NCI-H2081 (cell line): ENCODE measurements at regions not wholly inside any gene's neighbourhood (a gene's known extent, or its start where the extent isn't known, plus 50 kb on each side); places are given as distances from the start of the nearest gene placed in this dataset.

ENCODE experiments used
- DNase-seq, 2 experiments: peaks; one replicate each; lab custom pipeline; 2025; lab: John Stamatoyannopoulos, UW

DNA sequence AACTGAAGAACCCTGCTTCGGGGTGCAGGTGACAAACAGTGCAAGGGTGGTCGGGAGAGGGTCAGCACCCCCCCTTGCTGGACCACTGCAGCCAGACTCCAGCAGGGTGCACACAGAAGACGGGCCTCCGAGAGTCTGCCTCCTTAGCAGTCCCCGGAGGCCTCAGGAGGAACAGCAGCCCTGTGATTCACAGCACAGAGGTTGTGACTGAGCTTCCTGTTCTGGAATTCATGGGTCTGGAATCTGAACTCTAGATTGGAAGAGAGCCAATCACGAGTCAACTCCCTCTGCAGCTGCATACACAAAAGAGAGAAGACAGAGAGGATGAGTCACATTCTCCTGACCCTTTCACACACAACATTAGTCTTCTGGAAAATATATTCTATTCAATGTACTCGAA, 249.0 kb upstream of the OPRM1 start:
- DNase-seq = peak in 1 of 2 experiments; percentile 3

DNA sequence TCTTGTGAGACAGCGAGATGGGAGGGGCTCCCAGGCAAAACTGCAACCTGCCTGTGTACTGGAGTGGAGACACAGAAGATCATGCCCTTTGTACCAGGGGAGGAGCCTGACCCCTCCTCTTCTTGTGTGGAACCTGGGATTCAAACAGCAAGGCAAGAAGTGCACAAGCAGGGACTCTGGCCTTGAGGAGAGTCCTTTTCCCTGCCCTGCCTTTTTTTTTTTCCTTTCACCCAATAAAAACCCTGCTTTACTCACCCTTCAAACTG, 251.8 kb upstream of the OPRM1 start:
- DNase-seq = no peak

DNA sequence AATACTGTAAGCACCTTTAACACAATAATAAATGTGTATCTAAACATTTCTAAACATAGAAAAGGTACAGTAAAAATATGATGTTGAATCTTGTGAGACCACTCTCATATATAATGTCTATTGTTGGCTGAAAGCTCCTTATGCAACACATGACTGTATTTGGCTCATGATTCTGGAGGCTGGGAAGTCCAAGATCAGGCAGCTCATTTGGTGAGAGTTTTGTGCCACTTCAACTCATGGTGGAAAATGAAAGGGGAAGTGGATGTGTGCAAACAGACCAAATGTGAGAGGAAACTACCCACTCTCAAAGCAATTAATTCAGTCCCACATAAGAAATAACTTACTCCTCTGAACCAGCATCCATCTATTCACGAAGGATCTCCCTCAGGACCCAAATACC, 257.7 kb upstream of the OPRM1 start:
- DNase-seq = no peak

DNA sequence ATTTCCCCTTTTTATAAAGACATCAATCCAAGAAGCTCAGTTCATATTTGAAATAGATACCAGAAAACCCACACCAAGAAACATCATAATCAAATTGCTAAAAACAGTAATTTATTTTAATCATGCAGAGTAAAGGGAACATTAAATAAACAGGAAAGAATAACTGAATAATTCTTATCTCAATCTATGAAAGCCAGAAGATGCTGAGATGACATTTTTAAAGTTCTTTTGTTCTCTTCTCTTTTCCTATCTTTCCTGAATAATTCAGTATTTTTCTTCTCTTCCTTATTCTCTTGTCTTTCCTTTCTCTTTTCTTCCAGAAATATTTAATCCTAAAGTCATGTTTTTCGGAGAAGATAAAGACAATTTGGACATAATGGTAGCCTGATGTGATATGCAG, 259.0 kb upstream of the OPRM1 start:
- no peak for DNase-seq

DNA sequence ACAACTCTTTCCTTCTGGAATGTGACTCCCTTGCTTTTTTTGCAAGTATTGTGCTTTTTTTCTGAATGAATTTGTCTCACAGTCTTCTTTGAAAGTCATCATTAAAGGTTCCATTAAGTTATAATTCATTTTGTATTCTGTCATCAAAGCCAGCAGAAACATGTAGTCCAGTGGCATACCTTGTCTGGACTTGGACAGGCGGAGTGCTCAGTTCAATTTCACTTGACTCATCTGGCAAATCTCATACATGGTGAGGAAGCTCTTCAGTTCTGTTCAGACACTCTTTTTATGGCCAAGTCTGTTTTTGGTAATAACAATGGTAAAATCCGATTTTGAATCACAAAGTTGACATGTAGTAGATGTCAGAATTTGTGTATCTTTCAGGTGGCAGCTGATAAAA, 260.8 kb upstream of the OPRM1 start:
- DNase-seq = no peak

DNA sequence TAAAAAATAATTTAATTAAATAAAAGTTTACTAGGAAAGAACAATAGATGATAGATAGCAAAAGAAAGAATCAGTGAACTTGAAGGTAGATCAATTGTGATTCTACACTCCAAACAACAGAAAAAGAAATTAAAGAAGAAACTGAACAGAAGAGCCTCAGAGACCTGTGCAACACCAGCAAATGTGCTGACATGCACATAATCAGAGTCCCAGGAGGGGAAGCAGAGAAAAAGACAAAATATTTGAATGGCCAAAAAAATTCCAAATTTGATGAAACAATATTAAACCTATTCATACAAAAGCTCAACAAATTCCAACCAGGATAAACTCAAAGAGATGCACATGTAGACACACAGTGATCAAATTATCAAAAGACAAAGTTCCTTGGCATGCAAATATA, 267.5 kb upstream of the OPRM1 start:
- DNase-seq = no peak

DNA sequence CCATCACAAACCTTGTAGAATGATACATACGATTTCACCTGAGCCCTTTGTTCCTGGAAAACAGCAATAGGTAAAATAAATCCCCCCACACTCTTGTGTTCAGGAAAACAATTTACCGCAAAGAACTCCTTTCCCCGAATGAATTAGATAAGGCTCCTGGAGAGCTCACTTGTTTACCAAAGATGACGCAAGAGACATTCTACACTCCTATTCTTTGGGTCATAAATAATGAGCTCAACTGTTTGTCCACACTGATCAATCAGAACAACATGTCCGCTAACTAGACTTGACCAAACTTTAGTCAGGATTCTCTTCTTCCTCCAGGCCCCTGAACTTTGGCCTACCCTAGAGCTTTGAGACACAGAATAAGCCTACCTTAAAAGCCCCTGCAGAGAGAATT, 271.9 kb upstream of the OPRM1 start:
- no peak for DNase-seq

DNA sequence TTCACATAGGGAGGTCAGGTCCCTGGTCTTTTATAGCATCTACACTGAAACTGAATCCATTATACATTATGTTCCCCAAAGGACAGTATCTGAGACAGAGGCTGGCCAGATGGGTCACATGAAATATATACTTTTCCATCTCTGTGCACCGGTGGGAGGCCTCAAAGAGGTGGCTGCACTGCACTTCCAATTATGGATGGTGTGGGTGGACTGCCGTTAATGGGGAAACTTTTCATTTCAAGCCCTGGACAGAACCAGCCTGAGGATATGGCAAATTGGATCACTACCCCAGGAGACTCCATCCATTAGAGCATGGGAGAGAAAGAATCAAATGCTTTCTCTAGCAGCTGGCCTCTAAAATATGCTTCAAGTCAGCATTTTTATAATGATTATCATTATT, 280.5 kb upstream of the OPRM1 start:
- DNase-seq = no peak

DNA sequence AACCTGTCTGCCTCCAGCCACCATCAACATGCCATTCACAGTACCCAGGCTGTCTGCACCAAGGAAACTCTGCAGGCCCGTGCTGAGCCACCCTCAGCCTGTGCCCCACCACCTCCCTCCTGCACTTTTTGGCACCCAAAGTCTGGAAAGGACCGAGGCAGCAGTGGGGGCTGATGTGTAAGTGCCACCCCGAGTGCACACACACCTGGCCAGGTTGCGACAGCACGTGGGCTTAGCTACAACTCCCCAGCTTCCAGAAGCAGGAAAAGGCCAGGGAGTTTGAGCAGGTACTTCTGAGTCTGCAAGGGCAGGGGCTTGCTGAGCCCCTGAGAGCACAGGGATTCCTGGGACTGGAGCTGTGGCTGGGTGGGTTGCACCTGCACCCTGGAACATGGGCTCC, 303.3 kb upstream of the OPRM1 start:
- no peak for DNase-seq

DNA sequence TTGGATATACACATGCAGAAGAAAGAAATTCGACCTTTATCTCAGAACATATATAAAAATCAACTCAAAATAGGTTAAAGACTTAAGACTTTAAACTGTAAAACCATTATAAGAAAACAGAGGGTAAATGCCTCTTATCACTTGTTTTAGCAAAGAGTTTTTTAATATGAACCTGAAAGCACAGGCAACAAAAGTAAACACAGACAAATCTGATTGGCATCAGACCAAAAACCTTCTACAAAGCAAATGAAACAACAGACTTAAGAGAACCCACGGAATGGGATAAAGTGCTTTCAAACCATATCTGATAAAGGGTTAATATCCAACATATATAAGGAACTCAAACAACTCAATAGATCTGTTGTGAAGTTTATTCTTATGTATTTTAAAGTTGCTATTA, 309.9 kb upstream of the OPRM1 start:
- DNase-seq = no peak

DNA sequence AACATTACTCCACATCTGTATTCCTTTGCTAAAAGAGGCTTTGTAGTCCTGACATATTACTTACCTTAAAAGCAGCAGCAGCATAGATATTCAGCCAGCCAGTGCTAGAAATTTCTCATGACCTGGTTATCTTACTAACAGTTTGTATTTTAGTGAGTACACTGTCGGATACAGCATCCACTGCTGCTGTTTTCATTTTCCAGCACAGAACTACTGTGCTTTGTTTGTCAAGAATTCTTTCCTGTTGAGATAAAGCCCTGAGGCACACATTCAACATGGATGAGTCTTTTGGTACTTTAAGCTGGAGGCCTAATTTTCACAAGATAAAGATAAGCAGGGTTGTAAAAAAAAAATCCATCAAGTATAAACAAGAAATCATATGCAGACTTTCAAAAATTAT, 311.2 kb upstream of the OPRM1 start:
- no peak for DNase-seq

DNA sequence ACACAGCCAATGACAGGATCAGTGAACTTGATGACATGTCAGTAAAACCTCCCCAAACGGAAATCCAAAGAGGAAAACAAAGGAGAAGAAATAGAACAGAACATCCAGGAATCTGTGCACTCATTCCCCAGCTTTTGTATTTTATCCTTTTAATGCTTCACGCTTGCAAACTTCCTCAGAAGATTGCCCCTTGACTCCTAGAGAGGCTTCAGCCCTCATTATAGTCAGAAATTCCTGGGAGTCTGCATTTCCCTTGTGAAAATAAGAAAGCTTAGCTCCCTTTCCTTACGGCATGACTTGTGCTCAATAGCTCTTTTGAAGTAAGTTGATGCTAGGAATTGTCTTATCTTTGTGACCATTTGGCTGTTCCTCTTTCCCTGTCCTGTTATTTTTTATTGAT, 313.6 kb upstream of the OPRM1 start:
- no peak for DNase-seq

DNA sequence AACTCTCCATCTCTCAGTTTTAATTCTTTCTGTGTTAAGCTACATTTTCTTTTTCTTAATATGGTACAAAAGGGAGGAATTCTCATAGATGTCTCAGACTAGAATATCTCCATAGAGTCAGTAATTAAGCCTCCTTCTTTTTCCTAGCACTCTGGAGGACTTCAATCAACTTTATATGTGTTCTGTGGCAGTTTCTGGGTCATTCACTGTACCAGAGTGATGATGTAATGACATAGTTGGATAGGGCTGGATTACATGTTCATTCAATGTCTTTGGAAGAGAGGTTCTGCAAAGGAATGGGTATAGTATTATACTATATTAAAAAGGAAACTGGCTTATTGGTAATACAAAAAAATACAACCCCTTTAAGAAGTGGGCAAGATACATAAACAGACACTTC, 318.3 kb upstream of the OPRM1 start:
- no peak for DNase-seq

DNA sequence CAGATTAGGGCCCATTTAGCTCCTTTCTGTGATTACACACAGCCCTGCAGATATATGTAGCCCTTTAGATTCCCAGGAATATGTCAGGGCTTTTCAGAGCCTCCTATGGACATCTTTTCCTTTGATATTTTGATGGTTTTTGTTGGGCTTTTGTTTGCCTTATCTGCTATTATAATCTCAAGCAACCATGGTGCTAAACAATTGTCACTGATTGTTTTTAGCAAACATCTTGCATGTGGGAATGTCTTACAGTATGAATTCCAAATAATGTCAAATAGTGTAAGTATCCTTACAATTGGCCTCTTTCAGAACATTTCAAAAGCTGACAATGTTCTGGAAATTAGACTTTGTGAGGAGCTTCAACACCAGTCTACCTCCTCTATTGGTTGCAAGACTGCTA, 333.6 kb upstream of the OPRM1 start:
- no peak for DNase-seq

DNA sequence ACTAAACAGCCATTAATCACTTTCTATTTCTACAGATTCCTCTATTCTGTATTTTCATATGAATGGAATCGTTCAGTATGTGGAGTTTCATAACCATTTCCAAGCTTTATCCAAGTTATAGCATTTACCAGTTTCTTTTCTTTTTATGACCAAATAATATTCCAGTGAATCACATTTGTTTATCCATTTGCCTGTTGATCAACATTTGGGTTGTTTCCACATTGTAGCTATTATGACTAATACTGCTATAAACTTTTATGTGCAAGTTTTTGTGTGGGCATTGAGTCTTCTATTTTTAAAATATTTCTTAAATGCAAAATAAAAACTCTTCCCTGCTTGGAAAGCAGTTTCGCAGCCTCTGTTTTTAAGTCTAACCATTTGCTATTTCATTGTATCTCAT, 336.4 kb upstream of the OPRM1 start:
- DNase-seq = no peak

DNA sequence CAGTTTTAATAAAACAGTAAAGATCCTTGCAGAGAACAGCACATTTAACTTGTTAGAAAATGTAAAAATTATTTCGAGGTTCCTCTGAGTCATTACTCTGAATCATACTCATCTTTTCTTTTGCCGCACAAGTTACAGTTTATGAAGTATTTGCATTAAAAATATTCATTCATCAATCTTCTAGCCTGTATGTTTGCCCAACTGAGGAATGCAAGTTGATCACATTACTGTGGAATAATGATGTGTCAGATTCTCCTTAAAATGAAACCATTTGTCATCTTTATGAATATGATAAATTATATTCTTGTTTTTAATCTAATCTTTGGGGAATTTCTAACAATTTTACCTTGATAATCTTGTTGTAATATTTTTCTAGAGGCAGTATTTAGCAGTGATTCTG, 340.4 kb upstream of the OPRM1 start:
- no peak for DNase-seq

DNA sequence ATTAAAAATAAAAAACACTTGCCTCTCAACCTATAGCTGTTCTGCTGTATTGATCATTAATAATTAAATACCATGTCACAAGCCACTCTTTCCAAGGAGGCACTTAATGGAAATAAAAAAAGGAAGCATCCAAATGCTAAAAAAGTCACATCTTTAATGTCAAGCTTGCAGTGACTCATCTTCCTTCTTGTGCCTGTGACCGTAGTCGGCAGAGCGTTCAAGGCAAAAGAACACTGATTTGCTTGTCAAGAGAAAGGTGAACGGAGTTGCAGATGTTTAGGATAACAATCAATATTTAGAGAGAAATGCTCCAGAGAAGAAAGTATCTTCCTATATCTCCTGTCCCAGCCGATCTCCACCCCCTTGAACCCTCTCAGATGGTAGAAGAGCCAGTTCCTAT, 341.0 kb upstream of the OPRM1 start:
- no peak for DNase-seq

DNA sequence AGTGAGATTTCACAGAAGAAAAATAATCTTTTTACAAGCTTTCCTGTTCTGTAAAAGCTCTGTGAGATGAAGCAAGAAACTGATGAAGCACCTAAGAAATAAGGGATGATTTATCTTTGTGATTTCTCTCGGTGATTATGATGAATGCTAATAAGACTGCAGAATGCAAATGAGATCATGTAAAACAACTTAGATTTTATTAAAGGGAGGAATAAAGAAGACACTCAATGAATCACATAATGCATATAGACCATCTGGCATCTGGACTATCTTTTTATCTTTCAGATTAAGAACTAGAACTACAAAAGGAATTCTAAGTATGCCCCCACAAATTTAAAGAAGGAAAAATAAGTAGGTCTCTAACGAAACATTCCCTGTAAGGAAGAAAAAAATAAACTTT, 361.5 kb upstream of the OPRM1 start:
- DNase-seq = no peak

DNA sequence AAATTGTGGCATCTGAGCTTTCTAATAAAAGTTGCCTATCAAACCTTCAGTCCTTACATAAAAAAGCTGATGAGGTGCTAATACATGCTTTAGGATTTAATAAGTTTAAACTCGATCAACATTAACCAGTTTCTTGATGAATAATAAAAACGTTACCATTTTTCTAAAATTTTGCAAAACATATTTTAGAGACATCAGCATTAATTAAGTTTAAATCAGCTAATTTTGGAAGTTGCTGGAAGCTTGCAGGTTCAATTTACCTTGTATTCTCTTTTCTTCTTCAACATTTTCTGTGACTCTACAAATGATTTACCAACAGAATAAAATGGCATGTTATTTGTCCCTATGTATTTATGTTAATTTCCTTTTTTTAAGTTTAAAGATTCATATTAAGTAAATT, 365.3 kb upstream of the OPRM1 start:
- DNase-seq = no peak

DNA sequence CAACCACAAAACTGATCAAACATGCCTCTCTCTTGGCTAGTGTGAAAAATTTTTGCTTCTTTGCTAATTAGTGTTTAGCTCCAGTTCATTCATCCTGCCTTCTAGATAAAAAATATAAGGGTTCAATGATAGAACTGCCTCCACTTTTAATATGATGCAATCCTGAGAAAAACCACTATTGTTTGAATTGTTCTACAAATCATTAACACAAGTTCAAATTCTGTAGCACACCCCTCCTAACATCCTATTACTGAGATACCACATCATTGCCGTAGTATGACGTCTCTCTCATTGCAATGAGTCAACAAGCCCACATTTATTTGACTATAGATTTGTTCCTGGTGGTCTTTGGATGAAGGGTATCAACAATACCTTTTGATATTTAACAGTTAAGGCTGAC, 365.8 kb upstream of the OPRM1 start:
- no peak for DNase-seq

DNA sequence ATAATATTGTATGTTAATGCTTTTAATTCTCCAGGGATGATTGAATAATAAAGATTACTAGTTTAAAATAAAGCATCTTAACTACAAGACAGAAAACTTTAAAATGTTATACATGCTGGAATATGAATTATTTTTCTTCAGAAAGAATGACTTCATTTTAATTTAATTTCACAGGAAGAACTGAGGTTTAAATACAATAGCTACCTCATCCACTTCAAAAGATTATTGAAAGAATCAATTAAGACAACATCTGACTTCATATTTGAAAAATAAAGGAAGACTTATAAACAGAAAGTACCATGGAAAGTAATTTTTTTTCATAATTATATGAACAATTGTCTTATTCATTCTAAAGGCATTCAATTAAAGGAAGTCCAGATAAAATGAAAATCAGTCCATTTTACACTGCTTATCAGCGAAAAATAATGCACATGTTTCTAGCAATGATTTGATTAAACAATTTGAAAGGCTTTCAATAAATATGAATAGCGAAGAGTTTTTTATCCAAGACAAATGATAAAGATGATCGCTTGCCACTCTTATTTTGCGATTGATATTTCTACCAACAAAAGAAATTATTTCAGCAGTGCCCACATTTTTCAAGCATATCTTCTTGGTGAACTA, 368.5 kb upstream of the OPRM1 start:
- no peak for DNase-seq

DNA sequence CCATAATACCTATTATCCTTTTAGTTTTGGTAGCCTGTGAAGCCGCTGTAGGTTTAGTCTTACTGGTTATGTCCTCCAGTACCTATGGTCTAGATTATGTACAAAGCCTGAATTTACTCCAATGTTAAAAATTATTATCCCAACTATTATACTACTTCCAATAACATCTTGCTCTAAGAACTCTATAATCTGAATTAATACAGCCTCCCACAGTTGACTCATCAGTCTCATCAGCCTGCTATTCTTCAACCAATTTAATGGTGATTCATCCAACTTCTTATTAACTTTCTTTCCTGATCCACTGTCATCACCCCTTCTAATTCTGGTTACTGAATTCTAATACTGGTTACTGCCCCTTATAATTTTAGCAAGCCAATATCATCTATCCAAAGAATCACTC, 370.3 kb upstream of the OPRM1 start:
- no peak for DNase-seq

DNA sequence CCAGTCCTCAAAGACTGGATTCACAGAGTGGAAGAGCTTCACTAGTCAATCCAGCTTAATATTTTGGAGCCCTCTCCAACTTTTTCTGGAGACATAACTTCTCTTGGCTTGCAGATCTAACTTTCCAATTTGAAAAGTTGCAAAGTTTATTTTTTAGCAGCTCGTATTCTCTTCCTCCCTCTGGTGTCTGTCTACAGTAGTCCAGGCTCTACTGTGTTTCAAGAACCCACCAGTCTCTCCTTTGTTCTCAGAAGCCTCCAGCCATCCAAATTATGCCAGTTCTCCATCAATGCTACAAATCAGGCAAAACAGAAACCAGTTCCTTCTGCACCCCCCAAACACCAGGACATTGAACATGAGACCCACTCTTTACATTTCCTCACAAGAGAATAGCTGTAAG, 376.1 kb upstream of the OPRM1 start:
- DNase-seq = no peak

DNA sequence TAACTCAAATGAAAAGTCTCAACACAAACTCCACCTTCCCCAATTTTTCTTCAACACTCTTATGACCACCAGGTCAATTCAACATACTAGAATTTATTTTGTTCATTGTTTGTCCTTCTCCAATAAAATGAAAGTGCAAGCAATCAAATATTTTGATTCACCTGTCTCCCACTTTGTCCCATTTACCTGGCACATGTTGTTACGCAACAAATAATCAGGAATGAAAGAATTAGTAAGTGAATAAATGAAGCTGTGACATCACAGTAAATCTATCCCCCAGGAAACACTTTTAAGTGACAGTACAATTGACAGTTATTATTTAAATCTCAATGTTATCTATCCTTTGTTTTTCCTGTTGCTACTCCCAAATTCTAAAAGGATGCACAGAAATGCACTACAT, 393.7 kb upstream of the OPRM1 start:
- no peak for DNase-seq

DNA sequence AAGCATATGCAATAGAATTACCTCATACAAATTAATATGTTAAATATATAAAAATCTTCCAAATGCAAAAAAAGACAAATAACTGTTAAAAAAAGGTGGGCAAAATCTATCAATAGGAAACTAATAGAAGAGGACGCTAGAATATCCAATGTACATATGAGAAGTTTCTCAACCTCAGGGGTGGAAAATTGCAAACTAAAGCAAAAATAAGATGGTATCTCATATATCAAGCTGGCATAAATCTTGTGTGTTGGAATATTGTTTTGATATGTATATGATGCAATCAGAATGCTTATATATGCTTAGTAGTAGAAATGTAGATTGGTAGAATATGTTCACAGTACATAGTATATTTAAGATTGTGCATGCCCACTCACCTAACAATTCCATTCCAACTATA, 395.0 kb upstream of the OPRM1 start:
- no peak for DNase-seq
